ENCODE measurements at regions not wholly inside any gene's neighbourhood (a gene's known extent, or its start where the extent isn't known, plus 50 kb on each side); places are given as distances from the start of the nearest gene placed in this dataset.

GRCh38 chr17:56031636-56032035, 121.6 kb upstream of the ANKFN1 start:
- TF ChIP-seq CTCF (conservative IDR thresholded peaks at IDR 0.05; ENCODE audit: low read depth, low read length) (no peak), EZH2 (IDR thresholded peaks at IDR 0.05; ENCODE audit: low read length, unreplicated experiment) (no peak)
